NCI-H2196 treated with DMSO at 0.1 percent for 48 hours (cell line): ENCODE measurements at regions not wholly inside any gene's neighbourhood (a gene's known extent, or its start where the extent isn't known, plus 50 kb on each side); places are given as distances from the start of the nearest gene placed in this dataset.

ENCODE experiments used
- DNase-seq: peaks from one replicate; lab custom pipeline; 2025; ENCODE audit not compliant: unreplicated experiment; lab: John Stamatoyannopoulos, UW

GRCh38 chr5:18872978-18873377 lies 1115.0 kb downstream of the CDH18 start:
- no peak for DNase-seq

- no peak for DNase-seq
Measured at GRCh38 chr5:18876565-18876964, 1111.4 kb downstream of the CDH18 start.

- DNase-seq = no peak
Measured at GRCh38 chr5:18881615-18882014, 1106.4 kb downstream of the CDH18 start.

GRCh38 chr5:18882154-18882553 lies 1105.8 kb downstream of the CDH18 start:
- no peak for DNase-seq

- DNase-seq = no peak
Measured at GRCh38 chr5:18888821-18889220, 1099.2 kb downstream of the CDH18 start.

- DNase-seq = no peak
Measured at GRCh38 chr5:18900644-18901043, 1087.4 kb downstream of the CDH18 start.

- no peak for DNase-seq
Measured at GRCh38 chr5:18920966-18921365, 1067.0 kb downstream of the CDH18 start.

- DNase-seq = no peak
Measured at GRCh38 chr5:18932081-18932480, 1055.9 kb downstream of the CDH18 start.

GRCh38 chr5:18944771-18945170 lies 1043.2 kb downstream of the CDH18 start:
- DNase-seq = no peak

GRCh38 chr5:18954239-18954638 lies 1033.8 kb downstream of the CDH18 start:
- DNase-seq = no peak

GRCh38 chr5:18959535-18959934 lies 1028.5 kb downstream of the CDH18 start:
- DNase-seq = no peak

- no peak for DNase-seq
Measured at GRCh38 chr5:18961234-18961633, 1026.8 kb downstream of the CDH18 start.

GRCh38 chr5:18965893-18966292 lies 1022.1 kb downstream of the CDH18 start:
- no peak for DNase-seq

- DNase-seq = no peak
Measured at GRCh38 chr5:18967637-18968036, 1020.4 kb downstream of the CDH18 start.

- DNase-seq = no peak
Measured at GRCh38 chr5:18968966-18969365, 1019.0 kb downstream of the CDH18 start.

- no peak for DNase-seq
Measured at GRCh38 chr5:18970000-18970399, 1018.0 kb downstream of the CDH18 start.

GRCh38 chr5:18972177-18972576 lies 1015.8 kb downstream of the CDH18 start:
- DNase-seq = no peak

- DNase-seq = no peak
Measured at GRCh38 chr5:18975624-18976023, 1012.4 kb downstream of the CDH18 start.

GRCh38 chr5:18977880-18978279 lies 1010.1 kb downstream of the CDH18 start:
- DNase-seq = no peak

GRCh38 chr5:18984559-18985080 lies 1003.4 kb downstream of the CDH18 start:
- no peak for DNase-seq

GRCh38 chr5:18985171-18985758 lies 1002.7 kb downstream of the CDH18 start:
- no peak for DNase-seq

GRCh38 chr5:18987101-18987500 lies 1000.9 kb downstream of the CDH18 start:
- DNase-seq = no peak

GRCh38 chr5:18990852-18991251 lies 997.1 kb downstream of the CDH18 start:
- DNase-seq = no peak
